GM19240 (cell line): ENCODE measurements at regions not wholly inside any gene's neighbourhood (a gene's known extent, or its start where the extent isn't known, plus 50 kb on each side); places are given as distances from the start of the nearest gene placed in this dataset.
"Not testable (repeated sequence)": the region's sequence is repeated elsewhere in the genome, so short reads cannot be mapped to it uniquely, and the experiment has no call there.

ENCODE experiments used
- DNase-seq: peaks from one replicate; pipeline ENCODE4 v3.0.0; 2011; ENCODE audit warnings: low spot score; ENCODE audit not compliant: insufficient read length

DNA sequence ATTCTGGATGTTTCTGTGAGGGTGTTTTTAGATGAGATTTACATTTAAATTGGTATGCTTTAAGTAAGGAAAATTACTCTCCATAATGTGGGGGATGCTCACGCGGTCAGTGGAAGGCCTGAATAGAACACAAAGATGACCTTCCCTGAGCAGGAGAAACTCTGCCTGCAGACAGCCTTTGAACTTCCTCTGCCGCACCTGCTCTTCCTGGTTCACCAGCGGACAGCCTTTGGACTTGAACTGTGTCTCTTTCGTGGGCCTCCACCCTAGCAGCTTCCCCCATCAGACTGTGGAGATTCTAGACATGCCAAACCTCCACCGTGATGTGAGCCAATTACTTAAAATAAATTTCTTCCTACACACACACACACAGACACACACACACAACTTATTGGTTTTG lies 210.7 kb downstream of the EFCAB11 start:
- no peak for DNase-seq

DNA sequence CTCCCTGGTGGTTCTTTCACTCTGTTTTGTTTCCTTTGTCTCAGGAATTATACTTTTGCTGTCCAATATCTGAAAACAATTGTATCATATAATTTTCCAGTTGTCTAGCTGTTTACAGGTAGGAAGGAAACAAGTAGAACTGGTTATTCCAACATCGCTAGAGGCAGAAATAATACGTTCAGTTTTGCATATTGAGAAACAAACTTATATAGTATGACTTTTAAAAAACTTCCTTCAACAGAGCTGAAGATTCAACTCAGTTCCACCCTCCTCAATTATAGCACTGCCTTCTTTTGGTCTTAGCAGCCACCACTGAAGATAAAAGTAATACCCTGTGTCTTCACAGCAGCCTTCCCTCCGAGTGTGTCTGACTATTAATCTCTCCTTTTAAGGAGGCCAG lies 214.3 kb downstream of the EFCAB11 start:
- no peak for DNase-seq

DNA sequence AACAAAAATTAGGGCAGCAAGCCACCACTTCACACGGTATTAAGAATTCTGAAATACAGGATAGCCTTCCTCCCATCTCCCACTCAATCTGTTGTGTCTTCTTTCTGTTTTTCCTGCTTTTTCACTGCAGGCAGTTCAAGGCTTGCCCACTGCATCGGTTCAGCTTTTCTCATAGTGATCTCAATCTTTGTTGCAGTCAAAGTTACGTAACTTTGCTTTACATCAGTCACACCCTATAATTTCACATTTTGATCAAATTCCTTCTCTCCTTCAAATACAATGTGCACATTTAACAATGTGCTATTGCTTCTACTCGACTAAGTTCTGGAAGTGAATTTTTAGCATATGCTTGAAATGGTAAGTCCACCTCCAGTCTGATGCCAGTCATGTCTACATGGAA lies 217.6 kb downstream of the EFCAB11 start:
- no peak for DNase-seq

DNA sequence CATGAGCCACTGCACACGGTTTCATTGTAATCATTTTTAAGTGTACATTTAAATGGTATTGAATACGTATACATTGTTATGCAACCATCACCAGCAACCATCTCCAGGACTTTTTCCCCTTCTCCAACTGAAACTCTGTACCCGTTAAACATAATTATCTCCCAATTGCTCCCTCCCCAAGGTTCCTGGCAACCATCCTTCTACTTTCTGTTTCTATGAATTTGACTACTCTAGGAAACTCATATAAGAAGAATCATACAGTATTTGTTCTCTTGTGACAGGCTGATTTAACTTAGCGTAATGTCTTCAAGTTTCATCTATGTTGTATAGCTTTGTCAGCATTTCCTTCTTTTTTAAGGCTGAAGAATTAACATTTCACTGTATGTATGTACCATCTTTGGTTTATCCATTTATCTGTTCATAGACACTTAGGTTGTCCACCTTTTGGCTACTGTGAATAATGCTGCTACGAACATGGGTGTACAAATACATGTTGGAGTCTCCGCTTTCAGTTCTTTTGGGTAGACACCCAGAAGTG lies 223.1 kb downstream of the EFCAB11 start:
- DNase-seq = no peak

DNA sequence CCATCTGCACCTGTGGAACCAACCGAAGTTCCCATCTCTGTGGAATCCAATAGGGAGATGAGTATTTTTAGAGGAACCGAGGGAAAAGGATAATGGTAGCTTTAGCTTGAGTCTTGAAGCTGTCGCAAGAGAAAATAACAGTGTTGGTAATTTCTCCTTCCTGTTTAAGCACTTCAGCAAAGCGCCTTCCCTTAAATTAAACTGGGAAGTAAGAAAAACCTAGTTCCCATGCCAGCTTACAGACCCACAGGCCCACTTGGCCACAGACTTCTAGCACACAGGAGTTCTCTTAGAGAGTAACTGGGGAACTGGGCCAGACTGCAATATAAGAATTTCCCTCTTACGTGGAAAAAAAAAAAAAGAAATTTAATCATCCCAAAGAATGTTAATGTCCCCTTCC lies 223.8 kb downstream of the EFCAB11 start:
- DNase-seq = no peak

DNA sequence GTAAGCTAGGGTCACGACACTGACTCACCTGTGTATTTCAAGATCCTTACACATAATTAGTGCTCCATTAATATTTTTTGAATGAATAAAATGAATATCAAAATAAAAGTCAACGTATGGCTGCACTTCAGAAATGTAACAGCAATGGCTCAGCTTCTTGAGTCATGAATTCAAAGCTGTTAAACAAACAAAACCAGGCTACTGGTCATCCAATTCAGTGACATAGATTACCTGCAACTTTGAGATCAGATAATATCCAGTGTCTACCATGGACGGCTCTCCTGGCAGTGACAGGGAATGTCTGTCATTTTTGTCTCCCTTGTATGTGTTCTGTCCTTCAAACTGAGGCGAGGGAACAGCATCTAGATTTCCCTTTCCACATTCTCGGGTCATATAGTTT lies 225.6 kb downstream of the EFCAB11 start:
- no peak for DNase-seq

DNA sequence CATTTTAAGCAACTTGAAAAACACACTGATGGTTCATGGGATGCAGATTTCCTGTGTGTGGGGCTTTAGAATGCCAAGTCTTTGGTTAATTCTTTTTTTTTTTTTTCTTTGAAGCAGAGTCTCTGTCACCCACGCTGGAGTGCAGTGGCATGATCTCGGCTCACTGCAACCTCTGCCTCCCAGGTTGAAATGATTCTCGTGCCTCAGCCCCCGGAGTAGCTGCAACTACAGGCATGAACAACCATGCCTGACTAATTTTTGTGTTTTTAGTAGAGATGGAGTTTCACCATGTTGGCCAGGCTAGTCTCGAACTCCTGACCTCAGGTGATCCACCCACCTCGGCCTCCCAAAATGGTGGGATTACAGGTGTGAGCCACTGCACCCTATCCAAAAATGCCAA lies 228.3 kb downstream of the EFCAB11 start:
- DNase-seq = not testable (repeated sequence)

DNA sequence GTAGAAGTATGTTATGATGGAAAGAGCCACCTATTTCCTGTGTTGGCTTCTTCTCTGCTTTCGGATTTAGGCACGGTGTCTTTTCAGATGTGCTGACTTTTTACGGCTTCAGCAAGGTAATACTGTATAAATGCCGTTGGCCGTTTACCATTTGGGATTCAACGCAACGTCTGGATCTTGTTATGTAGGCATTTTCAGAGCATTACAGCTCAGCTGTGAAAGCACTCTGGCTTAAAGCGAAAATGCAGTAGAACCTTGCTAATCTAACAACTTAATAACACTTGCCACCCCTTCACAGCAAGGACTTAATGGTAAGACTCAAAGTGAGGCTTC lies 229.9 kb downstream of the EFCAB11 start:
- no peak for DNase-seq

DNA sequence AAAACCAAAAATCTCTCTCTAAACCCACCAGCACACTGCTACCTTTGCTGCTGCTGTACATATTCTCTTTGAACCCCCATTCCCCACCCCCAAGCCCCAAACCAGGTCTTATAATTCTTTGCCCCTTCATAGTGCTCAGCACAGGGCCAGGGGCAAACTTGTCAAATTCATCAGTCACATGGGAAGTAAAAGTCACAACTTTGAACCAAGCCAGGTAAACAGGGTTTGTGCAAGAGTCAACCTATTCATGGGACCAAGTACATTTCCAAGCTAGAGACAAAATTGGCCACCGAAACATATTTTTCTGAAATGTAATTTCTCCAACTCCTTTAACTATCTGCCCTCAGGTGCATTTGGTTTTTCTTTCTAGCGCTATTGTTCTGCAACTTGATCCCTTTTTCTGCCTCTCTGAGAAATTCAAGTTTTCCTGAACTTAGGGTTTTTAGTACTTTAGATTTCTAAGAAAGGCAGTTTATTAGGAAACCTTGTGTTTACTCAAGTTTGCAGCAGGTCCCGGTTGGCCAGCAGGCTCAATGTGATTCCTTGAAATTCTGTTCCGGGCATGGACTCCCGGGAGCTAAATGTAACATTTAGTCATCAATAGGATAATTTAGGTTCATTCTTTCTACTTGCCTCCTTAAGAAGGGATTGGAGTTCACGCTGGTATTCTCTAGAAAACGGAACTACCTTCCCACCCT lies 230.5 kb downstream of the EFCAB11 start:
- no peak for DNase-seq

DNA sequence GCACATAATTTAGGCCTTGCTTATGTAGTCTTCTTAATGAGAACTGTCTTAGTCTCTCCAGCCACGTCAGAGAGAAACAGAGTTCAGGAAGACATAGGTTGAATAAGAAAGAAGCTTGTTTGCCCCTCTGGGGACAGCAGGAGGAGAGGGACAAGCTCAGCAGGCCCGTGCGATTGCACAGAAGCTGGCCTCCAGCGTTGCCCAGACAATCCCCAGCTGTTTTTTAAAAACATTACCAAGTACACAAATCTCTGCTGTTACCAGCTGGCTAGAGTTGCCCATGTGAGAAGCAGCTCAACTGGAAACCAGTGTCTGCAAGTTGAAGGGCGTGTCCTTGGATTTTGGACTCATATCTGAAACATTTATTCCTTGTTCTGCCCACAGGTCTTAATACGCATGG lies 232.6 kb downstream of the EFCAB11 start:
- no peak for DNase-seq

DNA sequence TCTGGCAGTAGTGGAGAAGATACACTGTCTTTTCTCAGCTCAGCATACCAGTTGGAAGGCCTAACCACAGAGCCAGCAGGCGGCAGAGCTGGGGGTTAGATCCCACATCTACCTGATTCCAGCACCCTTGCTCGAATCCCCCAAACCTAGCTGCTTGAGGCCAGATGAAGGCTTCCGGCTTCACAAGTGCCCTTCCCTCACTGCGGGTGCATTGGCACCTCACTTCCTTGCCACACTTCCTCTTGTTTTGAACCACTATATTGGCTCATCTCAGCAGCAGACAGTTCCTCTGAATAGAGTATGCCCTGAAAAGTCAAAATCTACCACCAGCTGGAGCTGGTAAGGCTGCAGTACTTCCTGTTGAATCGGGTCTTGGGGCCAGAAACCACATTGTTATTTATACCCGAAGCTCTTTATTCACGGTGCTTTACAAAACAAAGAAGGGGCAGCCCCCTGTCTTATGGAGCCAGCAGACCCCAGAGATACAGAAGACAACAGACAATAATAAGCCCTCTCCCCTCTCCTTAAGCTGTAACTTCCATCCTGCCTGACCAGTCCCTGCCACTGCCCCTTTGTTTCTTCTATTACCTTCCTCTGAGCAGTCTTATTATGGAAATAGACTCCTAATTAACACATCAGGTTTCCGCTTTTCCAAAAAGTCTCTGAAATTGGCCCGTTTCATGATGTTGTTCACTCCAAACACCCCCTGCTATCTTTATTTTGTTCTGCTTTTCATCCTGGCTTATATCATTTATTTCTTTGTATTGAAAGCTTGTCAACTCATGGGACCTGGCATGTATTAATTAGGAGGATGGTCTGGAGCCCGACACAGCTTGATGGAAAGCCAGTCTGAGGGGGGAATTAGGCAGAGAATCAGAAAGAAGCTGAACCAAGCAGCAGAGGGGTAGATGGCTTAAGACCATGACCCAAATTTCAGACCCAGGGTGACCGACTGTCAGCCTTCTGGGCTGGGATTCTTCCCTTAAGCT lies 233.5 kb downstream of the EFCAB11 start:
- peak; percentile 27 for DNase-seq

DNA sequence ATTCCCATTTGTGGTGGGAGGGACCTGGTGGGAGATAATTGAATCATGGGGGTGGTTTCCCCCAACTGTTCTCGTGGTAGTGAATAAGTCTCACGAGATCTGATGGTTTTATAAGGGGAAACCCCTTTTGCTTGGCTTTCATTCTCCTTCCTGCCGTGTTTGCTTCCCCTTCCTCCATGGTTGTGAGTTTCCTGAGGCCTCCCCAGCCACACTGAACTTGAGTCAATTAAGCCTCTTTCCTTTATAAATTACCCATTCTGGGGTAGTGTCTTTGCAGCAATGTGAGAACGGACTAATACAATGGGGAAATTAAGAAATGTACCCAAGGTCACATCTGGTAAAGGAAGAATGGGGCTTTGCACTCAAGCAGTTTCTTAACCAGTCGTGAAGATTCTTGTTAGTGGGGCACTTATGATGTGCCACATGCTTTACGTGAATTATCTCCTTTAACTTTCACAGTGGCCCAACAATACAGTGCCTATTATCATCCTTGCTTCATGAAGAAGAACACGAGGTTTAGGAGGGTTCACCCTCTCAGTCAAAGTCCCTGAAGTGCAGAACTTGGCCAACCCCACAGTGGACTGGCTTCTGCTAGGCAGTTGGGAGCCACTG lies 234.3 kb downstream of the EFCAB11 start:
- DNase-seq = no peak

DNA sequence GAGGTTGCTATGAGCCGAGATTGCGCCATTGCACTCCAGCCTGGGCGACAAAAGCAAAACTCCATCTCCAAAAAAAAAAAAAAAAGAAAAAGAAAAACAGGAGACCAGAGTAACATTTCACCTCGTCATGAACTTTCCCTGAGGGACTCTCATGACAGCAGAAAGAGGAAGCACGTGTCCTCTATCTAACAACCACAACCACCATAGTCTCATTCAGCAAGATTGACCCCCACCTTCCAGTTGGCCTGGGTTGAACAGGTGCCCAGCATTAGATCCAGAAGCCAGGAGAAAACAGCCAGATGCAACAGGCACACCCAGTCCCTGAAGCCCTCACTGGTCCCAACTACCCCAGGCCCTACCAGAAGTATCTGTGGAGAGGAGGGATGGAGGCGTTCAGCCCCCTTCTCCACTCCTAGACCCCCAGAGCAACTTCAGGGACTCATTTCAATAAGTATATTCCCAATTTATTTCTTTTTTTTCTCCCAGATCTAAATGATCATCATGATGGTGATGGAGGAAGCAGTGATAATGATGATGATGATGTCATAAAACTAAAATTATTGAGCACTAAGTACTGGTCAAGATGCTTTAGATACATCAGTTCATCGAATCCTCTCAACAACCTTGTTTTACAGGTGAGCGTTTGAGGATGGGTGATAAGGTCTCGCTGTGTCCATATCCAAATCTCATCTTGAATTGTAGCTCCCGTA lies 235.0 kb downstream of the EFCAB11 start:
- DNase-seq = no peak

DNA sequence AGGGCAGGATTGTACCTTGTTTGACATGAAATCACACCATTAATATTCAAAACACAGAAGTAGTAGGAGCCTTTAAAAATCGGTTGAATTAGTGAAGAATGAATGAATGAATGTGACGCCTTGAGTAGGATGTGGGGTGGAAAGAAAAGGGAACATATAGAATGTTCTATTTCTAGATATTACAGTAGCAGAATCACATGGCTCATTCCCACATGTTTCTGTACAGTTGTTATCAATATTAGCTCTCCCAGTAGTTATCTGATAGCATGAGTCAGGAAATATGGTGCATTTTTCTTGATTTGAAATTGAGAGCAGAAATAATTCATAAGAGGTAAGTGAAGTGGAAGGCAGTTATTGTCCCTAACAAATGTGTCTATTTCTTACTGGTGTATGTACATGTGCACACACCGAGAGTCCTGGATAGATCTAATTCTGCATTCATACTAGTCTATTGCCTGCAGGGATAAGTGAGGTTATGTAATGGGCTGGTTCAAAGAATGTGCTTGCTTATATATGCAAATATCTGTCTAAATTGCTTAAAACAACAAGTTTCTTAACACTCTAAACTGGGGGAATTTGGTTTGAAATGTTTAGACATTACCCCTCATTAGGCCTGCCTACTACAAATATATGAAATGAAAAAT lies 245.4 kb downstream of the EFCAB11 start:
- no peak for DNase-seq

DNA sequence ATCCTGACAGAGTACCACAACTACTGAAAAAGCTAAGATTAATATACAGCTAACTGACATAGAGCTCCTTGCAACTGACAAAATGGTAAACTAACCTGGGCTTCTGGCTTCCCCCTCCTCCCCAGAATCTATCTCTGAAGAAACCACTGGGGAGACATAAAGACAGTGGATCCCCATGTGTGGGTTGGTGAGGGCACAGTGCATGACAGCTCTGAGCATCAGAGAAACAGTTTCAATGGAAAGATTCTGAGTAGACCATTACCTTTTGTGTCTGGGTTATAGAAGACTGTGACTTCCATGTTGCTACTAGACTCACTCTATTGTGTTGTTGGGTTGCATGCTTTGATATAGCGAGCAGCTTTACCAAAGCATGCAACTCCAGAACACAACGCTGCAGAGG lies 247.4 kb downstream of the EFCAB11 start:
- DNase-seq = no peak

DNA sequence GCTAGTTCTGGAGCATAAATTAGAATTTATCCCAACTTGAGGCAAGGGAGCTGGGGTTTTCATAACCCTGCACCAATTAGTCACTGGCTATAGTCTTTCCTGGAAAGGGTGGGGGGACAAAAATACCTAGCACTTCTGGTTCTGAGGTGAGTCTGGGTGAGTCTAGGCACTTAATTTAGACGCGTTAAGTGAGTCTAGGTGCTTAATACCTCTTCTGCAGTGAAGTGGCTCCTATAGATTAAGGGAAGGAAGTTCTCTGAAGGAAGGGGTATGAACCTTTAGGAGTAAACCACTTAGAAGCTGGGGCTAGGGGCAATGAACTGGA lies 251.7 kb downstream of the EFCAB11 start:
- no peak for DNase-seq

DNA sequence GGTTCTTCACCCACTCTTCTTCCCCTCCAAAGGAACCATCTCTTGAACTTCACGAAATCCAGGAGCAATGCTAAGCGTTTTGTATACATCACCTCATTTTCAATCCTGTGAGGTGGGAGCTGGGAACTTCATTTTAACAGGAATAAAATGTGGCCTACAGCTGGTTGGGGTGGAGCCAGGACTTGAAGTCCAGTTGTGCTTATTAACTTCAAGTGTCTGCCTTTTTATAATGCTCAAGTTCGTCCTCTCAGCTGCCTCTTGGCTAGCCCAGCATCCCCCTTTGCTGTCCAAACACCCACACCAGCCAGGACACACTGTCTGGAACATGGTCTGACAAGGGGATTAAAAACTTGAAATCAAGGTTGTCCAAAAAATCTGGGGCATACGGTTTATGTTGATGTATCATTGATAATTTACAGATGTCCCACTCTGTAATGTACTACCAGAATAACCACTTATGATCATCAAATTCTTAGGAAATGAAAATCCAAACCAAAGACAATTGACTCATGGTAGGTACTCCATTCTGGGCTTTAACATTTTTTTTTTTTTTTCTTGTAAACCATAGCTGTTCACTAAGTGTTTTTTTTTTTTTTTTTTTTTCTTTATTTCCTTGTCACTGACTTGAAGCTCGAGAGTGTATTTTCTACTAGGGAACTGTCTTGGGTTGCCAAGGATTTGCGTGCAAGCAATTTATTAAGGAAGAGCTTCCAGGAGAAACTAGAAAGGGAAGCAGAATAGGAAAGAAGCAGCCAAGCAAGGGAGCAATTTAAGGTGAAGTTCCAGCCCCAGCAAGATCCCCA lies 252.3 kb downstream of the EFCAB11 start:
- no peak for DNase-seq

DNA sequence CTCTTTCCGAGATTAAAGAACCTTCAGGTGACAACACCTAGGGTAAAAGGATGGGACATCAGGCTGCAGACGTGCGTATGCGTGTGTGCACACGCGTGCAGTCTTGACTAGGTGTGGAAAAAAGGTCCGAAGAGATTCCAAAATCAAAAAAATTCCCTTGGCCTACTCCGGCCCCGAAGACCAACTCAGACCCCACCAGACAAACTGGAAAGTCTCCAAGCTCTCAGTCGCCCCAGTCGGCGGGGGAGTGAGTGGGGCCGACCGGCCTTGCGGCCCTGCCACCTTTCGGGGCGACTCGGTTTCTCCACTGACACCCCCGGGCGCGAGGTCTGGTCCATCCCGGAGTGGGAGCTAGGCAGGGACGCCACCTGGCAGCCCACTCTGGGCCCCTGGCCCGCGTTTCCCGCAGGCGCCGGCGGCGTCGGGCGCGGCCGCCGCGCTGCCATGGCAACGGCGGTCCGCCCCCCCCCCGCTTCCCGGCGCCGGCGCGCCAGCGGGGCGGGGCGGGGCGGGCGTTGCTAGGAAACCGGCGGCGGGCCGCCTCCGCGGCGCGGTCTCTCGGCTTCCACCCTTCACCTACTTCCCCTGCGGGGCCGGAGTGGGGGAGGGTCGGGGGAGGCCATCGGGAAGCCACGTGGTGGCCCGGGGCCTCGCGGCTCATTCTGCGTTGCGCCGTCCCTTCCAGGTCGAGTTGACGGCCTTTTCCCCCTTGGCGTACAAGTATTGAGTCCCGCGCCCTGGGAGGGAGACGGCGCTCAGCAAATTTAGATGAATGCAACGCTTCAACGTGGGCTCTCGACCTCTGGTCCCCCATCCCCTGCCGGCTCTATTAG lies 253.1 kb downstream of the EFCAB11 start:
- peak; percentile 83 for DNase-seq

DNA sequence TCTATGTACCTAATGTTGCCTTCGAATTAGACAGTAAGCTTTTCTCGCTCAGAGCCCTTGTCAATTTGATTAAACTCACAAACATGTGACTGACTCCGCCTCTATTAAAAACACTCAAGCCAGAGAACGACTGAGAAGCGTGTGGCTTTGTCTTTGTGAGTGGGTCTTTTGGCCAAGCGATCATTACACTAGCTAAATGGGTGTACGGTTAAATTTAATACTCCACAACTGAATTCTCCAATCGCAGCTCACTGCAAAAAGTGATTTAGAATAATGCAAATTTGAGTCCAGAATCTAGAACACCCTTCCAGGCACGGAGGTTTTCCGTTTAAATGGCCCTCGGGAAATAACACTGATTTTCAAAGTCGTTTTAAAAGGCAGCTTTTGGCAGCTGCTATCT lies 253.7 kb downstream of the EFCAB11 start:
- DNase-seq = no peak
